Uterus (tissue), 2 donors: ENCODE measurements at regions not wholly inside any gene's neighbourhood (a gene's known extent, or its start where the extent isn't known, plus 50 kb on each side); places are given as distances from the start of the nearest gene placed in this dataset.

ENCODE experiments used
- CTCF ChIP-seq, 4 experiments: fragments of 200-600 bp in 2 of 4; fragments of 450-650 bp in 2 of 4; sonication (generic) in 2 of 4; IDR thresholded peaks; one replicate each; pipeline ENCODE4 v1.5.1; 2016 to 2019; ENCODE audit warnings: antibody characterized with exemption in 4 of 4, mild to moderate bottlenecking in 2 of 4, moderate library complexity in 1 of 4
- POLR2A ChIP-seq, 2 donors: fragments of 450-650 bp; IDR thresholded peaks; one replicate each; pipeline ENCODE4 v1.6.1; 2016; ENCODE audit warnings: antibody characterized with exemption in 2 of 2, mild to moderate bottlenecking in 1 of 2, moderate library complexity in 1 of 2

- TF ChIP-seq POLR2A (IDR thresholded peaks at IDR 0.05) (no peak), CTCF (IDR thresholded peaks at IDR 0.05) (no peak)
These were observed 63.4 kb upstream of the STXBP6 start for GRCh38 chr14:25113394-25113793.
